ENCODE measurements at regions not wholly inside any gene's neighbourhood (a gene's known extent, or its start where the extent isn't known, plus 50 kb on each side); places are given as distances from the start of the nearest gene placed in this dataset.

GRCh38 chr2:3034856-3035255, 342.8 kb downstream of the EIPR1 start:
- 38% methylated on average over 12 of the region's 13 CpGs for WGBS (ENCODE audit: insufficient coverage, insufficient replicate concordance, low lambda C conversion rate, missing lambda C conversion rate)
- intact Hi-C loops (cut with micrococcal nuclease; ENCODE audit: unreplicated experiment), result no loop called here
- FAIRE-seq (no peak), DNase-seq (ENCODE audit: low read depth, low spot score) (no peak), ATAC-seq (peak; percentile 27; the same call in 2 of the 3 replicates)
- ChIA-PET POLR2A (no interaction called here), RAD21 (ENCODE audit: unreplicated experiment) (no interaction called here), SMC1A (ENCODE audit: uncharacterized antibody, unreplicated experiment) (no interaction called here), CTCF (no interaction called here)
- BruUV-seq (replicated peaks), result no TSS peak
- Histone ChIP-seq H3K4me2 (ENCODE audit: control insufficient read depth, insufficient read depth) (no peak overlapping the region), H3K27ac (ENCODE audit: control insufficient read depth, insufficient read depth) (no peak overlapping the region), H3K36me3 (ENCODE audit: control insufficient read depth in 2 of 2, insufficient read depth in 2 of 2, low read length in 1 of 2) (no peaks in the 10 kb centered on the region), H4K20me1 (ENCODE audit: control insufficient read depth, insufficient read depth) (no peaks in the 10 kb centered on the region), H2AFZ (ENCODE audit: control insufficient read depth, low read depth, low read length) (no peak overlapping the region), H3K27me3 (replicated peaks in 1 of 2; ENCODE audit: control insufficient read depth in 2 of 2, insufficient read depth in 2 of 2, low read length in 1 of 2) (no peaks in the 10 kb centered on the region), H3K4me1 (ENCODE audit: control insufficient read depth, insufficient read depth, low read length) (no peaks in the 10 kb centered on the region), H3K9me3 (replicated peaks; ENCODE audit: control insufficient read depth, insufficient read depth, low read length) (no peaks in the 10 kb centered on the region), H3K4me3 (no peak overlapping the region), H3K9ac (ENCODE audit: control insufficient read depth, insufficient read depth, low read length) (no peak overlapping the region), H3K79me2 (ENCODE audit: control insufficient read depth, insufficient read depth, low read length) (no peaks in the 10 kb centered on the region)
- in situ Hi-C loops (cut with MboI), result no loop called here
- TF ChIP-seq RELB (IDR thresholded peaks at IDR 0.05; ENCODE audit: low read depth) (no peak), MYB (IDR thresholded peaks at IDR 0.05; ENCODE audit: borderline replicate concordance, low read depth, low read length) (no peak), TAF1 (IDR thresholded peaks at IDR 0.05; ENCODE audit: borderline replicate concordance, low read depth, low read length) (no peak), MXI1 (IDR thresholded peaks at IDR 0.05; ENCODE audit: low read depth, low read length) (no peak), SMAD5 (IDR thresholded peaks at IDR 0.05; ENCODE audit: low read depth) (no peak), SIN3A (IDR thresholded peaks at IDR 0.05; ENCODE audit: low read depth, low read length) (no peak), E4F1 (IDR thresholded peaks at IDR 0.05; ENCODE audit: borderline replicate concordance, partially characterized antibody) (no peak), EZH2 (IDR thresholded peaks at IDR 0.05; ENCODE audit: borderline replicate concordance, control insufficient read depth, low read depth, low read length) (no peak), BACH1 (IDR thresholded peaks at IDR 0.05; ENCODE audit: borderline replicate concordance) (no peak), TCF7 (IDR thresholded peaks at IDR 0.05; ENCODE audit: borderline replicate concordance) (no peak), NKRF (conservative IDR thresholded peaks at IDR 0.05) (no peak), WRNIP1 (IDR thresholded peaks at IDR 0.05; ENCODE audit: borderline replicate concordance, low read depth, low read length) (no peak), HCFC1 (IDR thresholded peaks at IDR 0.05; ENCODE audit: low read length) (no peak), CBX5 (IDR thresholded peaks at IDR 0.05; ENCODE audit: low read depth) (no peak), NR2F1 (conservative IDR thresholded peaks at IDR 0.05) (no peak), CREB1 (IDR thresholded peaks at IDR 0.05; ENCODE audit: low read depth) (no peak), PML (IDR thresholded peaks at IDR 0.05; ENCODE audit: low read length) (no peak), PAX8 (IDR thresholded peaks at IDR 0.05) (no peak)
- TF ChIP-seq, protein P1, sequence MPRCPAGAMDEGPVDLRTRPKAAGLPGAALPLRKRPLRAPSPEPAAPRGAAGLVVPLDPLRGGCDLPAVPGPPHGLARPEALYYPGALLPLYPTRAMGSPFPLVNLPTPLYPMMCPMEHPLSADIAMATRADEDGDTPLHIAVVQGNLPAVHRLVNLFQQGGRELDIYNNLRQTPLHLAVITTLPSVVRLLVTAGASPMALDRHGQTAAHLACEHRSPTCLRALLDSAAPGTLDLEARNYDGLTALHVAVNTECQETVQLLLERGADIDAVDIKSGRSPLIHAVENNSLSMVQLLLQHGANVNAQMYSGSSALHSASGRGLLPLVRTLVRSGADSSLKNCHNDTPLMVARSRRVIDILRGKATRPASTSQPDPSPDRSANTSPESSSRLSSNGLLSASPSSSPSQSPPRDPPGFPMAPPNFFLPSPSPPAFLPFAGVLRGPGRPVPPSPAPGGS (IDR thresholded peaks at IDR 0.05; ENCODE audit: borderline replicate concordance, insufficient read depth, low read depth, low read length, poor library complexity, severe bottlenecking), result no peak

All from GM12878 (cell line).